ENCODE measurements at regions not wholly inside any gene's neighbourhood (a gene's known extent, or its start where the extent isn't known, plus 50 kb on each side); places are given as distances from the start of the nearest gene placed in this dataset.

DNA sequence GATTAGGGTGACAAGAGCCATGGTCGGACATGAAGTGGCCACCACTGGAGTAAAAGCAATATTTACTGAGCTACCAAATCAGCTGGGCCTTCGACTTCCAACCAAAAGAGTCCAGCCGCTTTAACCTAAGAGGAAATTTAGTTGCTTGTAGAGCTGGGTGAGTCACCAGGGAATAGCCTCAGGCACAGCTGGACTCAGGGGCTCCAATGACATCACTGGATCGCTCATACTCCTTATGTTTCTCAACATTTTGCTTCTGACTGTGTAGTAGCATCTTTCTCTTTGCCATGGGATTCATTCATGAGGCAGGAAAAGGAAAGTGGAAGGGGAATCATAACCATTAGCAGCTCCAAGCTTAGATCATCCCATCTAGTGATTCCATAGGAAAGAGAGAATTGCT is 664.4 kb downstream of the MATN1 start:
- DNase-seq (ENCODE audit: low read depth, low spot score), result no peak

DNA sequence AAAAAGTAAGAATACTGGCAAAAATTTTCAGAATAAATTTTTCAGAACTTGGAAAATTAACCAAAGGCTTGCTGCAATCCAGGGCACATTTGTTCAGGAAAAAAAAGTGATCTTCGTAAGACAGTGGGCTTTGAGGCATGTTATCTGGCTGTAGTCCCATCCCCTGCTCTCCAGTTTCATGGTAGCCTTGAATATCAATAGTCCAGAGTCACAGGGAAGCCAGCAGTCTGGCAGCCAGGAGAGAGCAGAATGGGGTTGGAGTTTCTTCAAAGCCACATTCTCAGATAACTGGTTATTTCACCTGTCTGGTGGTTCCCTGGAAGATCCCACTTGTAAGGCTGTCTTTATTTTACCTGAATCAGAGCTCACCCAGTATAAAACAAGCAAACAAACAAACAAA is 669.3 kb downstream of the MATN1 start:
- DNase-seq (ENCODE audit: low read depth, low spot score), result no peak

DNA sequence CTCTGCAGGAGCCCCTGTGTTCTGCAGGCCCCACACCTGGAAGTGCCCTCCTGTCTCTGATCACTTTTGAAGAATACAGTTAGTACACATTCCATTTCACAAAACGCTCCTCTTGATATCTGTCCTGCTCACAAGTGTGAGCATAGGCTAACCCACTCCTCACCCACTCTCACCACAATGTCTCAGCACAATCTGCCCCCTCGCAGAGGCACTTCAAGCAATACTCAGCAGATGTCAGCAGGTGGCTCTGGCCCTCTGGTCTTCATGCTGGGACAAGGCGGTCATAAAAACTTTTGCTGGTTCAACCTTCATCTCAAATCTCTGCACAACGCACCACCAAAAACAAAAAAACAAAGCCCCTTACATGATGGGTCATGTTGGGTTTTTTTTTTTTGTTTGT is 671.2 kb downstream of the MATN1 start:
- no peak for DNase-seq (ENCODE audit: low read depth, low spot score)

DNA sequence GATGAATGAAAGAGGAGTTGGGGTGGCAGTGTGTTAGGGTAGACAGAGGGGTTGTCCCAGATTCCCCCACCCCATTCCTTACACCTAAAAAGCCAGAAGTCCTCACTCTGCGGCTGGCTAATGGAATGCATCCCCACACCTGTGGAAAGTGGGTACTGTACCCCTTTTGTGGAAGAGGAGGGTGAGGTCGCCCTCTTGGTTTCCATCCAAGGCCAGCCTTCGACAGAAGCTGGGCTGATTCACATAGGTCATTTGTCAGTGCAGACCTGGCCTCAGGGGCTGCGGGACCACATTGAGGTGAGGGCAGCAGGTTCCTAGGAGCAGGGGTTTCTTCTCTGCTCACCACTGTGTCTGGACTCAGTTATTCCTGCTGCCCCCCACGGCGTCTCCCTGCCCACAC is 671.6 kb downstream of the MATN1 start:
- no peak for DNase-seq (ENCODE audit: low read depth, low spot score)

DNA sequence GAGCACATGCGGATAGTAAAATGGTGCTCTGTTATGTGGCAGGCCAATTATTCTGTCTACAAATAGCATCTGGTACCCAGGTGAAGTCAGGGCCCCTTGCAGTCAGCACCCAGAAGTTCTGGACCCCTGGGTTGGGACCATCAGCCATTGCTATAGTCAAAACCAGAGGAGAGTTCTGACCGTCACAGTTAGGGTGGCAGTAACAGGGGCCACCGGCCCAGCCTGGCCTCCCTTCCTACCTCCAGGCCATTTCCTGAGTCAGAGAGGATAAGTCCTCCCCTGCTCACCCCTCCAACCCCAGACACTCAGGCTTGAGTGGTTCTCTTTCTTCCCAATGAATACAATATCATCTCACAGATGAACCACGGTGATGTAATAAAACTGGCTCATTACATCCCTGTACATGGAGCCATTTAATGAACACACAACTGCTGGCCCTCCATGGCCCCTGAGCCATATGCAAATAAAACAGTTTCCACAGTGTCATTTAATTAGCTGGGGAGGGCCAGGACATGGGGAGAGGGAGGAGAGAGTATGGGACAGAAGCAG is 673.6 kb downstream of the MATN1 start:
- no peak for DNase-seq (ENCODE audit: low read depth, low spot score)

DNA sequence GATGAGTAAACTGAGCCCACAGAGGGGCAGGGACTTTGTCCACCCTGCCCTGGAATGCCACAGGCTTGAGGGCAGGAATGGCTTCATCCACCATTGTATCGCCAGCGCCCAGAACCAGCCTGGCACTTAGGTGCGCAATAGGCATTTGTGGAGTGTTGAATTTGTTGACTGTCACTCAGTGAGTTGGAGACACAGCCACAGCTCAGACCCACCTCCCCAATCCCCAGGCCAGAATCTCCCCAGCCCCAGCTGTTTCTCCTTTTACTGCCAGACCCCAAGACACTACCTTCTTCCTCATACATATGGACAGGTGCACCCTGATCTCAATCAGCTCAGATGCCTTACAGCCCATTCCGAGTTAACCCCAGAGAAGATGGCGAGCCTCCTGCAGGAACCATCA is 674.5 kb downstream of the MATN1 start:
- DNase-seq (ENCODE audit: low read depth, low spot score), result no peak

DNA sequence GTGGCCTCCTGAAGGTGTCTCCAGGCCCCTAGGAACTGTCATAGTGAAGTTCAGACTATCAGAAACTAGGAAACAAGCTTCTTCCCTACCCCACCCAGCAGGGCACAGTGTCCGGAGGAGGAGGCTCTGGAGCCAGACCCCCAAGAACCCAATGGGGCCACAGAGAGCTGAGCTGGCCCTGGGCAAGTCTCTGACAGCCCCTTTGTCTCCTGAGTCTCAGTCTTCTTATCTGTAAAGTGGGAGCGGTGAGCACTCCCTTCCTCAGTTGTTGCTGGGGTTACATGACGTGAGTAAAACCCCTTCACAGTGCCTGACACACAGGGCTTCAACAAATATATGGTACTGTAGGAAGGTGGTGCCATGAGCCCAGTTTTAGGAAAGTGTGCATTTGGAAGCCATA is 675.8 kb downstream of the MATN1 start:
- no peak for DNase-seq (ENCODE audit: low read depth, low spot score)

DNA sequence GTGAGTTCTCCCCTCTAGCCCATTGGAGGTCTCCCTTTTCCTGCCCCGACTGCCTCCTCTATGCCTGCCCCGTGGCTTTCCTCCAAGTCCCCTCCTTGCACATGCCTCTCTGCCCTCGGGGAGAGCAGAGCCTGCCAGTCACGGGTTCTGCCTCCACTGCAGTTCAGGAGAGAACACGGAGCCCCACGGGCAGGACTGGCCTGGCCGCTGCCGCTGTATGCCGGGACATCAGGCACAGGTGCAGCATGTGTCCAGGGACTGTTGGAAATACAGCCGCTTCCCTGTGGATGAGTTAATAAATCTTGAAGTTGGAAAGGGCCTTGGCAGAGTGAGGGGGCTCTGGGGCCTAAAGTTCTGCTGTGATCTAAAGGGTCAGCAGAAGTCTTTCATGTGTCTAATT is 676.6 kb downstream of the MATN1 start:
- DNase-seq (ENCODE audit: low read depth, low spot score), result no peak

DNA sequence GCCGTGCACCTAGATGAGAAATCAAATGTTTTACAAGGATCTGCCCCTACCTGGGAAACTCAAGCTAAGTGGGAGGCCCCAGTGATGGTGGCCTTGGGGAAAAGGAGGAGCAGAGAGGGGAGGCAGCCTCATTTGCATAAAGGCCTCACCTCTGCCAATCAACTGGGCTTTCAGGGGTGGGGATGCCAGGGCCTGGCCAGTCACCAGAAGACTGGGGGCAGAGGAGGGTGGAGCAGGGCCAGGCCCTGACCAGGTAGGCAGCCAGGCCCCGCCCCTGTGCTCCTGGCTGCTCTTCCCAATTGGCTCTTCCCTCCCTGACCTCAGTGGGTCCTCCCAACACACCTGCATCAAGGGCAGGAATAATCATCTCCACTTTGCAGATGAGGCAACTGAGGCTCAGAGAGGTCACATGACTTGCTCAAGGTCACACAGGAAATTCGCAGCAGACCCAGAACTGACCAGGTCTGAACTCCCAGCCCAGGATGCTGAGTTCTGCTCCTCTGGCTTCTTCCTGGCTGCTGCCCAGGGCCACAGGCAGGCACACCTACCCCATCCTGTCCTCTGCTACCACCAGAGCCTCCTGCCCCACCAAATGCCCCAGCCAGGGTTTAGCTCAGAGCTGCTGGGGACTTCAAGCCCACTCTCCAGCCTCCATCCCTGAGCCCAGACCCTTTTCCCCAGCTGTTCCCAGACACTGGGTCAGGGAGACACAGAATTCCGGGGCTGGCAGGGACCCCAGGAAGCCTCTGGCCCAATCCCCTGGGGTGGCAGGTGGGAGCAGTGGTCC is 677.9 kb downstream of the MATN1 start:
- no peak for DNase-seq (ENCODE audit: low read depth, low spot score)

DNA sequence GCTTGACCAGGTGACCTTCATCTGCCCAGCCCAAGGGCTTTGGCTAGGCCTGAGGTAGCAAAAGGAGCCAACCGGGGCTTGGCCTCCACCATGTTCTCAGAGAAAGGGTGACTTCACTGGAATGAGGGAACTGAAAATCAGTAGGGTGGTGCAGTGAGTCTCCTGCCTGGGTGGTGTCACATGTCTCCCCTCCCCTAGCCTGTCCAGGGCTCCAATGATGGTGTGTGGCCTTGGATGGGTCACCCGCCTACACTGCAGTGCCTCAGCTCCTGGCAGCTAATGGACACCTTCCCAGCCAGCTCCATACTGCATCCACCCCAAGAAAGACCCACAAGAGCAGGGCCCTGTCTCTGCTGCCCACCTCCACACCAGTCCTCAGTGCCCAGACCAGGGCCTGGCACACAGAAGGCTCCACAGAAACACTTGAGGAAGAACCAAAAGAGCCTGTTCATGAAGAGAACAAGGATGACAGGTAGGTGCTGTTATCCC is 678.7 kb downstream of the MATN1 start:
- DNase-seq (ENCODE audit: low read depth, low spot score), result no peak

DNA sequence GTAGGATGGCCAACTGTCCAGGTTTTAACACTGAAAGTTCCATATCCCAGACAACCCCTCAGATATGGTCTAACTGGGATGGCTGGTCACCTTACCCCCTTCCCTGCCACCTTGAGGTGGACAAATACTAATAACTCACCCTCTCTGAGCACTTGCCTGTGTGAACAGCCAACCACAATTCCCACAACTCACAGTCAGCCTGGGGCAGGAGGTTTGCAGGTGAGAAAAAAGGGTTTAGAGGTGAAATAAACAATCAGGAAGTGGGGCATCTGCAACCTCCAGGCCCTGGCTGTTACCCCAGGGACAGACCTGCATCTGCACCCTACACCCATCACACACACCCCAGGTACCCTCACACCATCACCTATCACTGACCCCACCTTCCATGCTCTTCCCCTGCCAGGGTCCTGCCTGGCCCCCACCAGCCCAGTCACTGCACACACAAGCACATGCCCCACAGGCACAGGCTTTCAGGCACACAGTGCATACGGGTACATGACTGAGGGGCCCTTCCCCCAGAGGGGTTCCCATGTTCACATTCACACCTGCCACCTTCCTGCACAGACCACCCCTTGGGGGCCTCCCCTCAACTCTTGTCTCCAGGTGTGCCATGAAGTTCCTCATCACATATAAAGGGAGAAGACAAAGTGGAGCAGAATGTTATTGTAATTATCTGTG is 679.5 kb downstream of the MATN1 start:
- no peak for DNase-seq (ENCODE audit: low read depth, low spot score)

DNA sequence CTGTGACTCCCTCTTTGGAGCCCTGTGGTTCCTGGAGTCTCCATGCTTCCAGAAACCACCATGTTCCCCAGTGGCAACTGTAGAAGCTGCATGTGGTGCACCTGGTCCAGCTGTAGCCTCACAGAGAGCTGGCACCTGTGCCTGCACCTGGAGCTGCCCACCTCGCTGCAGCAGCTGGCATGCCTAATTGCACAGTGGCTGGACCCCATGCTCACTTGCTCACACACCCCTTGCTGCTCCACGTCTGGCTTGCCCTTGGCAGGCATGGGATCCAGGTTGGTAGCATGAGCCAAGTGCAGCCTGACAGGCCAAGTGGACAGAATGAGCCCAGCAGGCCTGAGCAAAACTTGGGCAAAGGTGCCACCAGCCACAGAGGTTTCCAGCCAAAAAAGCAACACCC is 680.1 kb downstream of the MATN1 start:
- DNase-seq (ENCODE audit: low read depth, low spot score), result no peak

DNA sequence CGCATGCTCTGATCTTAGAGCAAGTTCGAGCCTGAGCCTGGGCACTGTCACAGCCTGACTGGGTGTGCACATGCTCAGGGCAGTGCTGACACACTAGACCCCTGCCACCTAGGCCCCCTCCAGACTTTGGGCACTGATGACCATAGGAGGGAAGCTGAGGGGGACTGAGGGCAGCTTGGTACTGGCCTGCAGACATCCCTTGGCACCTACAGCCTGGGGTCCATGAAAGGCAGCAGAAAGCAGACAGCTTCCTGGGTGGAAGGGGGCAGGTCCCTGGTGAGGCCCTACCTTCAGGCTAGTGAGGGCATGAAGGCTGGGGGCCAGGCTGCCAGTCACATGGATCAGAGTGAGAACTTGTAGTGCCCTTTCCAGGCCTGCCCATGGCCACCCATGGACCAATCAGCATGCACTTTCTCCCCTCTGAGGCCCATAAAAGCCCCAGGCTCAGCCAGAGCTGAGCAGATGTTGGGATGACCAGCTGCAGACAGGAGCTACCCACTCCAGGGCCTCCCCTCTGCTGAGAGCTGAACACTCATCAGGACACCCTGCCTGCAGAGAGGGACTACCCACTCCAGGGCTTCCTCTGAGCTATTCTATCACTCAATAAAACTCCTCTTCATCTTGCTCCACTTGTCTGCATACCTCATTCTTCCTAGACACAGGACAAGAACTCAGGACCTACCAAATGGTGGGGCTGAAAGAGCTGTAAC is 680.8 kb downstream of the MATN1 start:
- no peak for DNase-seq (ENCODE audit: low read depth, low spot score)

DNA sequence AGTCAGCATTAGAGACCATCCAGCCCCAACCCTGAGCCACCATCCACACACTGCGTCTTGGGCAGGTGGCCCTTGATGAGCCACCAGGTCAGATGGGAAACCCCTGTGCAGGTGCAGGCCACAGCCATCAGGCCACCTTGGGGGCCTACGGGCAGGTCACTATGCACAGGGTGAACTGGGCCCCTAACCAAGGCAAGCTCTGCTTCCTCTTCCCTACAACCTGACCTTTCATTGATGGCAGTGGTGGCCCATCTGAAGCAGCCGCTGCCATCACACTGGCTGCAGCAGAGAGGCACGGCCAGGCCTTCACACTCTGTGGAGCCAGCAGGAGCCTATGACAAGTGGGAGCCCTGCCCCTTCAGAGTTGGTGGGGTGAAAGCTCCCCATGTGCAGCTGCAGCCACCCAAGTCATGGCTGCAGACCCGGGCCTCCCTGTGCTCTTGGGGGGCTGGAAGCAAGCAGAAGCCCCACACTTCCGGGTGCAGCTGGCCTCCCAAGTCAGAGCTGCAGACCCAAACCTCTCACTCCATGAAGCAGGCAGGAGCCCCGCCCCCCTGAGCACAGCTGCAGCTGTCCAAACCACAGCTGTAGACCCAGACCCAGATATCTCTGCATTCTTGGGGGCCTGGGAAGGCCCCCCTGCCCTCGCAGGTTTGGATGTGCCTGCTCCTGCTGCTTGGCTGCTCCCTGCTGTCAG is 681.5 kb downstream of the MATN1 start:
- DNase-seq (ENCODE audit: low read depth, low spot score), result no peak

DNA sequence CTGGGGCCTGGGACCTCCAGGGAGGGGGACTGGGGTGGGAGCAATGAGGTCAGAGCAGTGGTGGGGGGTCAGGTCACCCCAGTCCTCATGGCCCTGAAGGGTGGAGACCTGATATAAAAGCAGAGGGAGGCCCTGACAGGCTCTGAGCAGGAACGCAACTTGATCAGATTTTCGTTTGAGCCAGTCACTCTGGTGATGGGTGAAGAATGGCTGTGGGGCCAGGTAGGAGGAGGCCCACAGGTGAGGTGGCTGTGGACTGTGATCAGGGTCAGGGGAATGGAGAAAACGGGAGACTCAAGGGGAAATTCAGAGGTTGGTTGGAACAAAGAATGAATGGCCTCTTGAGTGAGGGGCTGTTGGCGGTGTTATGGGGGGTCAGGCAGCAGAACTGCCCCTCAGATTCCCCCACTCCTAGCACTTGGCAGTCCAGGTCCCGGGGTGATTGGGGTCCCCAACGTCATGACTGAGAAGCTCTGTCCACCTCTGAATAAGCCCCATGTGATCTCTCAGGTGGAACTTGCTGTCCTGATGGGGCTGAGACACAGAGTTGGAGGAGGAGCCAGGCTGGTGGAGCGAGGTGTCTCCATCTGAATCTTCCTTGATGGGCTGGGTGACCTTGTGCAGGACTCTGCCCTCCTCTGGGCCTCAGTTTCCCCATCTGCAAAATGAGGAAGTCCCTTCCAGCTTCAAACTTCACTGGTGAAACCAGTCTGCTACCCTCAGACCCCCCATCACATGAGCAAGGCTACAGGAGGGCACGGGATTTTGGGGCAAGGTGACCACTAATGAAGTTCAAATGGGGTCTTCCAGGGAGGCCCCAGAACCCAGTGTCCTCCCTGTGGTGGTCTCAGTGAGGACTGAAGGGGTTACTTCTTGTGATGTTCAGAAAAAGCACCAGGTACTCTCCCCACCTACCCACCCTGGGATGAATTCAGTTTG is 683.0 kb downstream of the MATN1 start:
- DNase-seq (ENCODE audit: low read depth, low spot score), result no peak

DNA sequence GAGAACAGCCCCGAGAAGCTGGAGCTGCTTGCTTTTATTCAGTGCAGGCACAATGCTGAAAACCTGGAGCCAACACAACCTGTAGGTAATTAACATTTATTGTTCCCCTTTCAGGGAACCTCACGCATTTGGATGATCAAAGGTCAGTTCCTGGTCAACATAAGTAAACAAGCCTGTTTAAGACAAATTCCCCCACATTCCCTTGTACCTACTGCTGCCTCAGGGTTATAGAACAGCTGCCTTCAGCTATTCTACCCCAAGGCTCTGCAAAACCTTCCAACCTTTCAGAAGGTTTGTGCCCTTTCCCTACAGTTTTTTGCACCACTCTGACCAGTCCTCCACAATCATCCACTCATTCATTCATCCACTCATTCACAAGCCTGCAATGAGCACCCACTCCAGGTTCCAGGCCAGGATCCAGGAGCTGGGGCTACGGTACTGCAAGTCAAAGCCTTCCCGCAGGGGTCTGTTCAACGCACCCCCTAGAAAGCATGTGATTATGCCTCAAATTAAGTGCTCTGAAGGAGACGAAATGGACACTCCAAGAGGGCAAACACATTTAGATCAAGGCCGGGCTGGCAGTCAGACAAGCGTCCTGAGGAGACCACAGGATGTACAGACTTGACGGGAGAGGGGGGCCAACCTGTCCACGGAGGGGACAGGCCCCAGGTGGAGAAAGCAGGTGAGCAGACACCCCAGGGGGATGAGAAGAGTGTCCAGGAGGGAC is 683.9 kb downstream of the MATN1 start:
- DNase-seq (ENCODE audit: low read depth, low spot score), result no peak

DNA sequence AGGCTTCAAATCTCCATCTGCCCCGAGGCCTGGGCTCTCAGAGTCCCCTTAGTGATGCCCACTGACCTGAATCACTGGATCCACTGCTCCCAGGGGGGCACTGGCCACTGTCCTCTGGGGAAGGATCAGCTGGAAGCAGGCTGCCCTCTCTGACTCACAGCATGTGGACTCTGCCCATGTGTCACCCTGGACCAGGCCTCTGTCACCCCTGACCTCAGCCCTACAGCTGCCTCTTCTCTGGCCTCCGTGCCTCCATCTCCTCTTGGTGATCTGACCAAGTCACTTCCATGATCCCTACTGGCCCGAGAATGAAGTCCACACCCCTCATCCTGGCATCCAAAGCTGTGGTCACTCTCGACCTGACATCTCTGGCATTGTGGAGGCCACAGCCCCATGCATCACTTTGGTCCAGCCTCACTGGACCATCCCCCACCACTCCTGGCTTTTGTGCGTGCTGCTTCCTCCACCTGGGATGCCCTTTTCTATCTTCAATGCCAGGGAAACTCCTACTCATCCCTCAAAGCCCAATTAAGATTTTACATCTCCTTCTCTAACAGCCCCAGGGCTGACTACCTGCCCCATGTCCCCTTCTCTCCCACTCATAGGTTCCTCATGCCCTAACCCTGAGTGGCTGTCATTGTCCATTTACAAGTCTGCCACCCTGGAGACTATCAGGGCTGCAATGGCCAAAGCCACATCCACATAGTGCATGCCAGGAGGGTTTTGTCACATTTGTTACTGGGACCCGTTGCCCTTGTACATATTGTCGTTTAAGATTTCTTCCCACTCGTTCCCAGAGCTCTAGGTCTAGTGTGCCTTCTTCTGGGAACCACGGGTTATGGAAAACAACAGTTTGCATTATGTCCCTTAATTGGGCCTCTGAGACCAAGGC is 685.0 kb downstream of the MATN1 start:
- DNase-seq (ENCODE audit: low read depth, low spot score), result no peak

DNA sequence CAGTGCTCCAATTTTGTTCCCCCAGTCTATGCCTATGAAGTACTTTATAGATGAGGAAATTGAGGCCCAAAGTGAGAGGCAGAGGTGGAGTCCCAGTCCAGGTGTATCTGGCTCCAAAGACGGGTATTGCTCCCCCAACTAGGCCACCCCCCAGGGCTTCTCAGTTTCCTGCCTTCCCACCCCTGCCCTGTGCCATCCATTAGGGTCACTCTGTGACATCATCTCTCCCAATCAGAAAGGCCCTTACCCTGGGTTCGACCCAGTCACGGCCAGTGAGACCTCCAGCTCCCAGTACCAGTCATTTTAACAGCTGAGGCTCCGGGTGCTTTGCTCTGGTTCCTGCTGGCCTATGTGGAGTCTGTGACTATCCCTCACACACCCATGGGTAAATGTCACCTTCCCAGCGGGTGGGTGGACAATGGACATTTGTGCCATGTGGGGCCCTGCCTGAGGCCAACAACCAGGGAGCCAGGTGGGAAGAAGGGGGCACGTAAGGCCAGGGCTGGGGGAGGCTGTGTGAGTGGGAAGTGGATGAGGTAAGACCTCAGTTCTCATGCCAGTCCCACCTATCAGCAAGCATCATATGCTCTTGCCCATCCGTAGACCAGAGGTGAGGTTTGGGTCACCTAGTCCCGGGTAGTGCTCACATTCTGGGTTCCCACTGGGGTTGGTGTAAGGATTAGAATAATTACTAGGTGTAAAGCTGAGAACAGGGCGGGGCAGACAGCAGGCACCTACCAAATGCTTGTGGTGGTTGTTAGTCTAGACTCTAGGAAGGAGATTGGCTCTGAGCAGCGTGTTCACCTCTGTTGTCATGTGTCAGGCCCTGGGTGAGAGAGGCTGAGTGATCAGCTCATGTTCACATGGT is 685.9 kb downstream of the MATN1 start:
- DNase-seq (ENCODE audit: low read depth, low spot score), result no peak

Measured in iPS DF 19.7 (cell line).